ENCODE measurements at regions not wholly inside any gene's neighbourhood (a gene's known extent, or its start where the extent isn't known, plus 50 kb on each side); places are given as distances from the start of the nearest gene placed in this dataset.
"Not testable (repeated sequence)": the region's sequence is repeated elsewhere in the genome, so short reads cannot be mapped to it uniquely, and the experiment has no call there.

- H3K27ac ChIP-seq (ENCODE audit: low read depth, low read length) = no peak overlapping the region
- intact Hi-C loops (cut with micrococcal nuclease) = no loop called here
- H3K9me3 ChIP-seq (ENCODE audit: control insufficient read depth in 1 of 2, insufficient read depth in 1 of 2, low read depth in 1 of 2, low read length in 2 of 2) = peaks cover 4 to 39% of the 10 kb centered on the region in 2 experiments; a peak in 3 of 4 replicates
- no peaks in the 10 kb centered on the region for H3K36me3 ChIP-seq (ENCODE audit: control insufficient read depth in 1 of 2, insufficient read depth in 2 of 2, low read length in 2 of 2)
- TF ChIP-seq ATF3 (IDR thresholded peaks at IDR 0.05) (no peak), ZNF274 (IDR thresholded peaks at IDR 0.05; ENCODE audit: low read depth, low read length) (no peak), REST (IDR thresholded peaks at IDR 0.05; ENCODE audit: low read depth) (no peak), YY1 (IDR thresholded peaks at IDR 0.05; ENCODE audit: extremely low read depth, insufficient replicate concordance, low read depth, low read length) (no peak), ZBTB33 (IDR thresholded peaks at IDR 0.05; ENCODE audit: extremely low read depth, insufficient replicate concordance, low read length) (no peak), SIN3A (IDR thresholded peaks at IDR 0.05; ENCODE audit: low read depth) (no peak), TCF7L2 (IDR thresholded peaks at IDR 0.05; ENCODE audit: borderline replicate concordance, extremely low read depth, insufficient read depth, insufficient read length) (no peak), MAX (IDR thresholded peaks at IDR 0.05) (no peak), EZH2phosphoT487 (IDR thresholded peaks at IDR 0.05; ENCODE audit: borderline replicate concordance) (no peak)
- no peaks in the 10 kb centered on the region for H3K9me2 ChIP-seq (ENCODE audit: insufficient read depth)
- no peak for ATAC-seq
- H4K20me1 ChIP-seq (ENCODE audit: insufficient read depth) = no peaks in the 10 kb centered on the region
- H3K27me3 ChIP-seq (ENCODE audit: insufficient read depth, low read length) = peaks cover 11% of the 10 kb centered on the region; the same call in 1 of the 2 replicates
- H2AFZ ChIP-seq (ENCODE audit: low read depth, low read length, poor library complexity, severe bottlenecking) = no peak overlapping the region
- BruUV-seq (replicated peaks) = no TSS peak
- no peak overlapping the region for H3K9ac ChIP-seq (ENCODE audit: low read length)
- H3K4me2 ChIP-seq (ENCODE audit: low read length) = no peak overlapping the region
- no peak overlapping the region for H3K4me3 ChIP-seq (replicated peaks in 1 of 2; ENCODE audit: low read depth in 1 of 2, low read length in 2 of 2)
- no peak for DNase-seq (ENCODE audit: low read depth, low spot score)
- H3K79me2 ChIP-seq (ENCODE audit: insufficient read depth, low read length) = no peaks in the 10 kb centered on the region
- 0 out of 4 replicates have a peak, but pooled peaks cover 0 to 4% of the 10 kb centered on the region in 2 experiments for H3K4me1 ChIP-seq (ENCODE audit: control insufficient read depth in 1 of 2, insufficient read depth in 2 of 2, low read length in 2 of 2)
- ChIA-PET RAD21 (ENCODE audit: low non-redundant PET in 1 of 2, low total read pairs in 2 of 2, uncharacterized antibody in 2 of 2, unreplicated experiment in 2 of 2) (no interaction called here), CTCF (no interaction called here), POLR2A (no interaction called here)
Observed at GRCh38 chr21:8997011-8997440, 1524.4 kb upstream of the TPTE start.

GRCh38 chr21:8997443-8998390 lies 1523.7 kb upstream of the TPTE start:
- H2AFZ ChIP-seq (ENCODE audit: low read depth, low read length, poor library complexity, severe bottlenecking); DNase-seq (ENCODE audit: low read depth, low spot score); H3K4me3 ChIP-seq (replicated peaks in 1 of 2; ENCODE audit: low read depth in 1 of 2, low read length in 2 of 2); H3K4me1 ChIP-seq (ENCODE audit: control insufficient read depth in 1 of 2, insufficient read depth in 2 of 2, low read length in 2 of 2); ATAC-seq; H4K20me1 ChIP-seq (ENCODE audit: insufficient read depth); RAD21 ChIA-PET (ENCODE audit: low non-redundant PET in 1 of 2, low total read pairs in 2 of 2, uncharacterized antibody in 2 of 2, unreplicated experiment in 2 of 2); CTCF ChIA-PET; H3K27ac ChIP-seq (ENCODE audit: low read depth, low read length); H3K79me2 ChIP-seq (ENCODE audit: insufficient read depth, low read length); POLR2A ChIA-PET; H3K9ac ChIP-seq (ENCODE audit: low read length); BruUV-seq (replicated peaks); H3K36me3 ChIP-seq (ENCODE audit: control insufficient read depth in 1 of 2, insufficient read depth in 2 of 2, low read length in 2 of 2); H3K9me2 ChIP-seq (ENCODE audit: insufficient read depth); intact Hi-C loops (cut with micrococcal nuclease); H3K4me2 ChIP-seq (ENCODE audit: low read length): not testable (repeated sequence)
- peaks cover 2 to 36% of the 10 kb centered on the region in 2 experiments; a peak in 3 of 4 replicates for H3K9me3 ChIP-seq (ENCODE audit: control insufficient read depth in 1 of 2, insufficient read depth in 1 of 2, low read depth in 1 of 2, low read length in 2 of 2)
- peaks cover 11% of the 10 kb centered on the region; the same call in 1 of the 2 replicates for H3K27me3 ChIP-seq (ENCODE audit: insufficient read depth, low read length)

Data from HCT116 (cell line).